HL-60 (cell line): ENCODE measurements at regions not wholly inside any gene's neighbourhood (a gene's known extent, or its start where the extent isn't known, plus 50 kb on each side); places are given as distances from the start of the nearest gene placed in this dataset.

Experiments used
- DNase-seq, 2 experiments: peaks; one replicate each; pipeline ENCODE4 v3.0.0-alpha.2; 2010 to 2020; ENCODE audit warnings: low read depth in 1 of 2, low spot score in 1 of 2
- H3K27ac ChIP-seq: fragments of 250-450 bp; sonication (Bioruptor Pico); replicated peaks from 2 replicates; pipeline ENCODE4 v1.5.1; 2020; ENCODE audit warnings: mild to moderate bottlenecking, moderate library complexity
- H3K27me3 ChIP-seq: fragments of 250-450 bp; sonication (Bioruptor Pico); 2 replicates; pipeline ENCODE4 v1.5.1; 2021; ENCODE audit warnings: mild to moderate bottlenecking, moderate library complexity; ENCODE audit not compliant: insufficient read depth, poor library complexity, severe bottlenecking
- H3K4me3 ChIP-seq: replicated peaks from 2 replicates; pipeline ENCODE4 v1.5.1; 2011; ENCODE audit warnings: mild to moderate bottlenecking, control low read depth, low read length; ENCODE audit not compliant: insufficient read depth
- GABPA ChIP-seq: IDR thresholded peaks from 2 replicates; pipeline ENCODE4 v1.6.1; 2012; ENCODE audit warnings: low read depth
- POLR2AphosphoS5 ChIP-seq: IDR thresholded peaks from 2 replicates; pipeline ENCODE4 v1.6.1; 2012; ENCODE audit warnings: low read depth
- SPI1 ChIP-seq: IDR thresholded peaks from 2 replicates; pipeline ENCODE4 v1.6.1; 2012; ENCODE audit warnings: low read depth, mild to moderate bottlenecking, borderline replicate concordance
- TF ChIP-seq, protein P1 (sequence below): IDR thresholded peaks from 2 replicates; pipeline ENCODE4 v1.6.1; 2012; ENCODE audit warnings: low read depth; ENCODE audit not compliant: insufficient replicate concordance
- TF ChIP-seq, protein P2 (sequence below): IDR thresholded peaks from one replicate; pipeline ENCODE4 v1.5.1; 2011; ENCODE audit warnings: low read length, control low read depth, inconsistent platforms; ENCODE audit not compliant: insufficient read depth

DNA sequence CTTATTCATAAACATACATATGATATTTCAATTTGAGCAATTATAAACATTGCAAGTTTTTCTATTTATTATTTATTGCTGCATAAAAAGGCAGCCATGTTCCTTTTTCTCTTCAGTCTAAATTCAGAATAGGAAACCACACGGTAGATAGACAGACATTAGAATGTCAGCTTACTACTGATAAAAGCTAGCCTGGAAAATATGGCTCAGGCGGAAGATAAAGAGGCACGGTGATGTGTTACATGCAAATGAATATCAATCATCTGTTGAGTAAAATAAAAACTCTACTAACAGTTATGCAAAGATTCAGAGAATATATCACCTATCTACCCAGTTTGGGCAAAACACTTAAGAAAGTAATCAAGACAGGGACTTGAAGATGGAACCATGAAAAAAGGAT lies 73.5 kb upstream of the PDSS1 start:
- TF ChIP-seq, protein P1, sequence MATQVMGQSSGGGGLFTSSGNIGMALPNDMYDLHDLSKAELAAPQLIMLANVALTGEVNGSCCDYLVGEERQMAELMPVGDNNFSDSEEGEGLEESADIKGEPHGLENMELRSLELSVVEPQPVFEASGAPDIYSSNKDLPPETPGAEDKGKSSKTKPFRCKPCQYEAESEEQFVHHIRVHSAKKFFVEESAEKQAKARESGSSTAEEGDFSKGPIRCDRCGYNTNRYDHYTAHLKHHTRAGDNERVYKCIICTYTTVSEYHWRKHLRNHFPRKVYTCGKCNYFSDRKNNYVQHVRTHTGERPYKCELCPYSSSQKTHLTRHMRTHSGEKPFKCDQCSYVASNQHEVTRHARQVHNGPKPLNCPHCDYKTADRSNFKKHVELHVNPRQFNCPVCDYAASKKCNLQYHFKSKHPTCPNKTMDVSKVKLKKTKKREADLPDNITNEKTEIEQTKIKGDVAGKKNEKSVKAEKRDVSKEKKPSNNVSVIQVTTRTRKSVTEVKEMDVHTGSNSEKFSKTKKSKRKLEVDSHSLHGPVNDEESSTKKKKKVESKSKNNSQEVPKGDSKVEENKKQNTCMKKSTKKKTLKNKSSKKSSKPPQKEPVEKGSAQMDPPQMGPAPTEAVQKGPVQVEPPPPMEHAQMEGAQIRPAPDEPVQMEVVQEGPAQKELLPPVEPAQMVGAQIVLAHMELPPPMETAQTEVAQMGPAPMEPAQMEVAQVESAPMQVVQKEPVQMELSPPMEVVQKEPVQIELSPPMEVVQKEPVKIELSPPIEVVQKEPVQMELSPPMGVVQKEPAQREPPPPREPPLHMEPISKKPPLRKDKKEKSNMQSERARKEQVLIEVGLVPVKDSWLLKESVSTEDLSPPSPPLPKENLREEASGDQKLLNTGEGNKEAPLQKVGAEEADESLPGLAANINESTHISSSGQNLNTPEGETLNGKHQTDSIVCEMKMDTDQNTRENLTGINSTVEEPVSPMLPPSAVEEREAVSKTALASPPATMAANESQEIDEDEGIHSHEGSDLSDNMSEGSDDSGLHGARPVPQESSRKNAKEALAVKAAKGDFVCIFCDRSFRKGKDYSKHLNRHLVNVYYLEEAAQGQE, result no peak
- TF ChIP-seq, protein P2, sequence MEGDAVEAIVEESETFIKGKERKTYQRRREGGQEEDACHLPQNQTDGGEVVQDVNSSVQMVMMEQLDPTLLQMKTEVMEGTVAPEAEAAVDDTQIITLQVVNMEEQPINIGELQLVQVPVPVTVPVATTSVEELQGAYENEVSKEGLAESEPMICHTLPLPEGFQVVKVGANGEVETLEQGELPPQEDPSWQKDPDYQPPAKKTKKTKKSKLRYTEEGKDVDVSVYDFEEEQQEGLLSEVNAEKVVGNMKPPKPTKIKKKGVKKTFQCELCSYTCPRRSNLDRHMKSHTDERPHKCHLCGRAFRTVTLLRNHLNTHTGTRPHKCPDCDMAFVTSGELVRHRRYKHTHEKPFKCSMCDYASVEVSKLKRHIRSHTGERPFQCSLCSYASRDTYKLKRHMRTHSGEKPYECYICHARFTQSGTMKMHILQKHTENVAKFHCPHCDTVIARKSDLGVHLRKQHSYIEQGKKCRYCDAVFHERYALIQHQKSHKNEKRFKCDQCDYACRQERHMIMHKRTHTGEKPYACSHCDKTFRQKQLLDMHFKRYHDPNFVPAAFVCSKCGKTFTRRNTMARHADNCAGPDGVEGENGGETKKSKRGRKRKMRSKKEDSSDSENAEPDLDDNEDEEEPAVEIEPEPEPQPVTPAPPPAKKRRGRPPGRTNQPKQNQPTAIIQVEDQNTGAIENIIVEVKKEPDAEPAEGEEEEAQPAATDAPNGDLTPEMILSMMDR, result no peak
- TF ChIP-seq POLR2AphosphoS5 (no peak), GABPA (no peak), SPI1 (no peak)
- DNase-seq, result no peak
- no peaks in the 10 kb centered on the region for H3K27me3 ChIP-seq
- H3K4me3 ChIP-seq, result no peak overlapping the region
- no peak overlapping the region for H3K27ac ChIP-seq

DNA sequence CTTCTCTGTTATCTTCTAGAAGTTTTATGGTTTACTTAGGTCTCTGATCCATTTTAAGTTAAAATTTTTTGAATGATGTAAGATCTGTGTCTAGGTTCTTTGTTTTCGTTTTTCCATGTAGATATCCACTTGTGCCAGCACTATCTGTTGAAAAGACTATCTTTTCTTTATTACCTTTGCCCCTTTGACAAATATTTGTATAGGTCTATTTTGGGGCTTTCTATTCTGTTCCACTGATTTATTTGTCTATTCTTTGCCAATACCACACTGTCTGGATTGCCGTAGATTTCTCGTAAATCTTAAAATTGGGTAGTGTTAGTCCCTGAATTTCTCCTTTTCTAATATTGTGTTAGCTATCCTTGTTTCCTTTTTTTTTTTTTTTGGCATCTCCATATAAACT lies 71.4 kb upstream of the PDSS1 start:
- Histone ChIP-seq H3K4me3 (no peak overlapping the region), H3K27me3 (no peaks in the 10 kb centered on the region), H3K27ac (no peak overlapping the region)
- TF ChIP-seq, protein P2, result no peak
- TF ChIP-seq POLR2AphosphoS5 (no peak), SPI1 (no peak), GABPA (no peak)
- TF ChIP-seq, protein P1, result no peak
- DNase-seq, result no peak

DNA sequence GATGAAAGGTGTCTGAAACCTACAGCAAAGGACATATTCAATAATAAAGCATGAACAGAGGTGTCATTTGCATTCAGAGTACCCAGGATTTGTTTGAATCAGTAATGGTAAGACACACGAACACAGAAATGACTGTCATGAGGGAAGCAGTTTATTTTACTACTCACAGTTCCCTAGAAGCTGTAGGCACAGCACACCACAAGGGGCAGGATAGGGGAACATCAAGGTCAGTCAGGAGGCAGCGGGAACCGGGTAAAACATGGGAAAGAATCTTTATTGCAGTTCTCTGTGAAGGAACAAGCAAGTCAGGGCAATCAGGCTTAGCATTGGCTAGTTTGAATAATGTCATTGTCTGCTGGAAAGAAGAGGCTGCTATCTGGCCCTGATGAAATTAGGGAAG lies 70.2 kb upstream of the PDSS1 start:
- Histone ChIP-seq H3K4me3 (no peak overlapping the region), H3K27ac (no peak overlapping the region), H3K27me3 (no peaks in the 10 kb centered on the region)
- TF ChIP-seq, protein P1, result no peak
- TF ChIP-seq GABPA (no peak), SPI1 (no peak), POLR2AphosphoS5 (no peak)
- TF ChIP-seq, protein P2, result no peak
- no peak for DNase-seq
